ENCODE measurements at regions not wholly inside any gene's neighbourhood (a gene's known extent, or its start where the extent isn't known, plus 50 kb on each side); places are given as distances from the start of the nearest gene placed in this dataset.

DNA sequence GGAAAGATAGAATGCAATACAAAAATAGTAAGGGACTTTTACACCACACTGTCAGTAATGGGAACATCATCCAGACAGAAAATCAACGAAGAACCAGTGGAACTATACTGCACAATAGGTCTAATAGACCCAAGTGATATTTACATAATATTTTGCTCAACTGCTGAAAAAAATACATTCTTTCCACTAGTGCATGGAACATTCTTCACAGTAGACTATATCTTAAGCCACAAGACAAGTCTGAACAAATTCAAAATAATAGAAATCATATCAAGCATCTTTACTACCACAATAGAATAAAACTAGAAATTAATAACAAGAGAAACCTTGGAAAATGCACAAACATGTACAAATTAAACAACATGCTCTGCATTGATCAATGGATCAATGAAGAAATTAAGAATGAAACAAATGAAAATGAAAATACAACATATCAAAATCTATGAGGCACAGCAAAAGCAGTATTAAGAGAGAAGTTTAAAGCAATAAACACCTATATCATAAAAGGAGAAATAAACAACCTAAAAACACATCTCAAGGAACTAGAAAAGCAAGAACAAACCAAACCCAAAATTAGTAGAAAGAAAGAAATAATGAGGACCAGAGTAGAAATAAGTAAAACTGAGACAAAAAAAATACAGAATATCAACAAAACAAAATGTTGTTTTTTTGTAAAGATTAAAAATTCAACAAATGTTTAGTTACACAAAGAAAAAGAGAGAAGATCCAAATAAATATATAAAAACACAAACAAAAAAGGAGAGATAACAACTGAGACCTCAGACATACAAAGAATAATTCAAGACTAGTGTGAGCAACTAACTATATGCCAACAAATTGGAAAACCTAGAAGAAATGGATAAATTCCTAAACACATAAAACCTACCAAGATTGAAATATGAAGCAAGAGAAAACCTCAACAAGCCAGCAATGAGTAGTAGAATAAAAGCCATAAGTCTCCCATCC lies 51.5 kb upstream of the ANTXR2 start:
- DNase-seq (ENCODE audit: low read depth, low spot score): no peak

Measured in activated naive CD8-positive, alpha-beta T cell treated with anti-CD3 and anti-CD28 coated beads, Interleukin-2, amount 50 U/mL, for 16 hours (primary cell).